Dermis blood vessel endothelial cell (primary cell): ENCODE measurements at regions not wholly inside any gene's neighbourhood (a gene's known extent, or its start where the extent isn't known, plus 50 kb on each side); places are given as distances from the start of the nearest gene placed in this dataset.

Source experiments
- DNase-seq: peaks from one replicate; pipeline ENCODE4 v3.0.0; 2010

DNA sequence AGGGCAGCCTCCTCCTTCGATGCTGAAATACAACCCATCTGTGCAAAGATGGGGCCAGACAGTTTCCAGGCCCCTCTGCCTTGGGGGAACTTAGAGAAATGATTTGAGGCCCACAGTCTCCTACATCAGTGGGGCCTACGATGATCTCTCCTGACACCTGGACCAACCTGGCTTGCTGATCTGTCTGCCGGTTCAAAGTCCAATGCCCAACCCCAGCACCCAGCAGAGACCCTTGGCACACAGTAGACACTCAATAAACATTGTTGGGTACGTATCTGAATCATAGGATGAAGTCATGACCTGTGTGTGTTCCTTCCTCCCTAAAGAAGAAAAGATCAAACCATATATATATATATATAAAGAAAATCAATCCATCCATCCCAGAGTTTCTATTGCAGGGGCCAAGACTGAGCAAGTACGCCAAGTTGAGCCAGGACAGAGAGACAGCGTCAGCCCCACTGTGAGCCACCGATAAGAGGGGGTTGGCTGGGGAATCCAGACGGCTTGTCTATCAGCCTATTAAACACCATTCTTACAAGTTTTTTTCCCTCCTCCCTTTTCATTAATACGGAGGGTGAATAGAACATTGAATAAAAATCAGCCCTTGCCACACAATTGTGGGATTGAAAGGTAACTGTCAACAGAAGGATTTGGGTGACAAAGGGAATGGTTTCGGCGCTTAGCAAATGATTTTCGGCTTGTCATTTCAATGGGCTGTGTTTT lies 244.1 kb downstream of the MN1 start:
- no peak for DNase-seq

DNA sequence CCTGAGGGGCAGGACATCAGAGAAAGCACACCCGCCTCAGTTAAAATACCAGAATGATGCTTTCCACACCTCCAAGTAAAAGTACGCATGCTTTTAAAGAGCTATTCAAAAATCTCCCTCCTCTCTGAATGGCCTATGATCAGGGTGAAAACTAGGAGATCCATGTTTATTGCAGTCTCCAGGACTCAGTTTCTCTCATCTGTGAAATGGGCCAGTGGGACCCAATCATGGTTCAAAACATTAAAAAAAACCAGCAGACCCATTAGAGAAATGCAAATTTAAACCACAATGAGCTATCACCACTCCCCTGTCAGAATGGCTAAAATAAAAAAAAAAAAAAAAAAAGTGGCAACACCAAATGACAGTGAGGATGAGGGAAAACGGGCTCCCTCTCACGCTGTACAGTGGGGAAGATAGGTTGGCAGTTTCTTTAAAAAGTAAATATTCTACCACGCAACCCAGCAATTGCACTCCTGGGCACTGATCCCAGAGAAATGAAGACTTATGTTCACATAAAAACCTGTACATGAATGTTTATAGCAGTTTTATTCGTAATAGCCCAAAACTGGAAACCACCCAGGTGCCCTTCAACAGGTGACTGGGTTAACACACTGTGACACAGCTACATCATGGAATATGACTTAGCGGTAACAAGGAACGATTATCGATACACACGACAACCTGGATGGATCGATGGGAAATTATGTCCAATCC lies 242.7 kb downstream of the MN1 start:
- DNase-seq: no peak

DNA sequence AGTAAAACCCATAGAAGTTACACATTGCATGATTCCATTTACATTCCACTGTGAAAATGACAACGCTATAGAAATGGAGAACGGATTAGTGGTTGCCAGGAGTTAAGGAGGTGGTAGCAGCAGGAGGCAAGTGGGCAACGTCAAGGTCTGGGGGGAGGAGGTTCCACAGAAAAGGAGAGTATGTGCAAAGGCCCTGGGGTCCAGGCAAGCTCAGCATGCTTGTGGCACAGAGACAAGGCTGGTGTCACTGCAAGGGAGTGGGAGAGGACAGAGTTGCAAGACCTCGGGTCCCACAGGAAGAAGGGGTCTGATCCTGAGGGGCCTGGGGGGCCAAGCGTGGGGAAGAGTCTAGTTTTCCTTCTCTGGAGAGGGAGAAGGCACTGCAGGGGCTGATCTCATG lies 240.8 kb downstream of the MN1 start:
- no peak for DNase-seq

DNA sequence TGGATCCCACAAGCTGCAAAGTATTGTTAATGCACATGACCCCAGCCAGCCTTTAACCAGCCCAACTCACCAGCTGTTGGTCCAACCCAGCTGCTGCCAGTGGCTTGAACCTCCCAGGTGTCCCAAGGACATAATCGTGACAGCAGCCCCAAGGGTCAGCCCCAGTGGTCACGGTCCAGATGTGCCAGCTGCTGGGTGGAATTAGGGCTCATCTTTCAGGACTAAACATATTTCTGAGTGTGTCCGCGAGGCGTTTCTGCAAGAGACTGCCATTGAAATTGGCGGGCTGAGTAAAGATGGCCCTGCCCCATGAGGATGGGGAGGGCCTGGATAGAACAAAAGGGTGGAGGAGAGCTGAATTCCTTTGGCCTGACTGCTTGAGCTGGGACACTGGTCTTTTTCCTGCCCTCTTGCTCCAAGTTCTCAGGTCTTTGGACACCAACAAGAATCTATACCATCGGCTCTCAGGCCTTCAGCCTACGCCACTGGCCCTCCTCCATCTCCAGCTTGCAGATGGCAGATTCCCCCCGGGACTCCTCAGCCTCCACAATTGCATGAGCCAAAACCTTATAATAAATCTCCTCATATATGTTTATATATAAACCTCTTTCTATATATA lies 240.2 kb downstream of the MN1 start:
- no peak for DNase-seq

DNA sequence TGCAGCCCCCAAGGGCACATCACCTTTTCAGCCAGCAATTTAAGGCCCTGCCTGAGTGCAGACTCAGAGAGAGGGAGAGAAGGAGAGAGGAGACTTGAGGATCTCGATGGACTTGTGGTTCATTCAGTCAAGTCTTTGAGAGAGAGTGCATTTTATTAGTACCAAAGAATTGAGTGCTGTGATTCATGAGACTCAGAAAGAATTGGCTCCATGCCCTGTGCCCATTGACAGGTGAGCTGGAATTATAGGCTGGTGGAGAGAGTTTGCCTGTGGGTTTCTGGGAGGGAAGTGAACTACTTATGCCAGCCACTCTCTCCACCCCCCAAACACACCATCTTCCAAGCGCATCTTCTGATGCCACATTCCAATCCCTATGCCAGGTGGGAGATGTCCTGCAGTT lies 236.8 kb downstream of the MN1 start:
- DNase-seq: no peak

DNA sequence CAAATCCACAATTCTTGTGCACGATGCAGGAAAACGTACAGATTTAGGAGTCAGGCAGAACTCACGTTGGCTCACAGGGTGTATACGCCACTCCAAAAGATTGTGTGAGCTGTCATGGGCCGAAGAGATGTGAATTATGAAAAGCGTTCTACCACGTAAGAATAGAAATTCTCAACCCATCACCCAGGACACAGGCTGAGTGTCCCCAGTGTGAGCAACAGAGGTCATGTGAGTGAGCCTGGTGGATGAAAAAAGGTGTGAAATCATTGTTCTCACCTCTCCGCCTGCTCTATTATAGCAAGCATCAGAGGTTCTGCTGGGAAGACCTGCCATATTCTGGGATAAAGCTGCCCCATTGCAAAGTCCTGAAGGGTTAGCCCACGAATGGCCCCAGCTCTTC lies 235.0 kb downstream of the MN1 start:
- DNase-seq: no peak

DNA sequence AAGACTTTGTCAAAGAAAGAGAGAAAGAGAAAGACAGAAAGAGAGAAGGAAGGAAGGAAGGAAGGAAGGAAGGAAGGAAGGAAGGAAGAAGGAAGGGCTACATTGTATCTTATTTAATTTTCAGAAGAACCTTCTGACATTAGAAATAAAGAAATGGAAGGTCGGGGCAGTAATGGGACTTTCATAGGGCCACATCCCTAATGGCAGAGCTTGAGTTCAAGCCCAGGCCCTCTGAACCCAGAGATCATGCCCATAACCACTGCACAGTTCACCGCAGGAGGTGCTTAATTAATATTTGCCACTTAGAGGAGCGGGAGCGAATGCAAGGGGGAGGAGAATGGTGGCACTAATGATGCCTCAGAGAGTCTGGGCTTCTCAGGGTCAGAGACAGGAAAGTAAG lies 233.3 kb downstream of the MN1 start:
- no peak for DNase-seq

DNA sequence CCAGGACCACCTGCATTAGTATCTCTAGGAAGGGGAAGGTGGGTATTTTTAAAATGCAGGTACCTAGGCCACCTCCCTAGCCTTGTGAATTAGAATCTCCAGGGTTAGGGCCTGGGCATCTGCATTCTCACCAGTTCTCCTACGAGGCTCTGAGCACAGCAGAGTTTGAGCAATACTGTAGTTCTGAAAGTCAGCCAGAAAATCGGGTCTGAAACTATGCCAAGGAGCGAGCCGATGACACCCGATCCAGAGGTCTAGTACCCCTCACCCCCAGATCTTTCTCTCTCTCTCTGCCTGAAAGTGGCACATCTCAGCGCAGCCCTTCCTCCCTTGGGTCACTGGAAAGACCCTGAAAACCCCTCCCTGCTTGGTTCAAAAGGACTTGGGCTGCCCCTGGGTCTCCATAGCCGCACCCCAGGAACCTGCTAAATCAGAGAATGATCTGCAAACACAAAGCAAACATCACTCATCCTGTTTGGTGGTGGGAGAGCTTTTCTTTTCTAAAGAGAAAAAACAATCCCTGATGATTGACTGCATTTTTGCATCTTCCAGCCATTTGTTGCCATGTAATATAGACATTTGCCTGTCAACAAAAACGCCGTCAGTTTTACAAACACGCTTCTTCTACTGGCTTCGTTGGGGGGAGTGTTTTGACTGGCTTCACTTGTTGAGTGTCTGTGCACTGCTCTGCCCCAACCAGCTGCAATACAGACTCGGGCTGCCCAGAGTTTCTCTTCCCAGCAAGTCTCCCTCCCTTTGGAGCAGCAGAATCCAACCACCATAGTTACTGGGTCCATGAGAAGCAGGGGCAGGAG lies 229.9 kb downstream of the MN1 start:
- DNase-seq: no peak

DNA sequence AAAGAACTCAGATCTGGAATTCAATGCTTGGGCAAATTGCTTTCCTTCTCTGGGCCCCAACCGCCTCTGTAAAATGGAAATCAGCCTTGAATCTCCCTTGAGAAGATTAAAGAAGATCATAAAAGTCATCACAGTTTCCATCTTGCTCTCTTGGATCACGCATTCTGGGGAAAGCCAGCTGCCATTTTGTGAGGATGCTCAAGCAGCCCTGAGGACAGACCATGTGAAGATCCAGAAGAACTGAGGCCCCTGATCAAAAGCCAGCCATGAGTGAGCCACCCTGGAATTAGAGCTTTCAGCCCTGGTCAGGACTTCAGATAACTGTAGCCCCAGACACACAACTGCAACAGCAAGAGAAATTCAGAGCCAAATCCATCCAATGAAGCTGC lies 229.3 kb downstream of the MN1 start:
- DNase-seq: no peak

DNA sequence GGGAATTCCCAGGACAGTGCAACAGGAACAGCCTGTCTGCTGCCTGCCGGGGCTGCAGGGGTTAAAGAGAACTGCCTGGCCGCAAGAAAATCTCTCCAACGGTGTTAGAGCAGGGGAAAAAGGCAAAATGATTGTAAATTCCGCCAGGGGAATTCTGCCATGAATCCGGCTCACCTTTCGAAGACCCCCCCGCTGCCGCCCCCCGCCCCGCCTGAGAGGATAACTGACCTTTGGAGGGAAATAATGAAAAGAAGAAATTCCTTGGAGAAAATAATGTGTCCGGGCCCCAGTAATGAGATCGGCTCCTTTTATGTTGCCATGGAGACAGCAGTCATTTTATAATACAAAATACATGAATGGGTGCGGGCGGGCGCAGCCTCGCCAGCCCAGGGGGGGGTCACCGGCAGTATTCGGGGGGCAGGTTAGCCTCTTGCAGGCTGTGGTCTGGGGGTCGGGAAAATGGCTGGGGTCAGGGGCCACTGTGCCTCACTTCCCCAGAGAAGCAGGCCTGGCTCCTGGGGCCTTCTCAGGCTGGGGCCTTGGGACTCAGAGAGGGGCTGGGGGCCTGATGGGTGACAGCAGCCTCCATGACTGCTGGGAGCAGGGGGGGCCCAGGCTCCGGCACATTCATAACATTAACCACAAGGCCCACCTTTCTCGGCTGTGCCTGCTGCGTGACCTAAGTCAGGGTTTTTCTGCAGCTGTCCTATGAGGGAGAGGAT lies 228.1 kb downstream of the MN1 start:
- DNase-seq: no peak

DNA sequence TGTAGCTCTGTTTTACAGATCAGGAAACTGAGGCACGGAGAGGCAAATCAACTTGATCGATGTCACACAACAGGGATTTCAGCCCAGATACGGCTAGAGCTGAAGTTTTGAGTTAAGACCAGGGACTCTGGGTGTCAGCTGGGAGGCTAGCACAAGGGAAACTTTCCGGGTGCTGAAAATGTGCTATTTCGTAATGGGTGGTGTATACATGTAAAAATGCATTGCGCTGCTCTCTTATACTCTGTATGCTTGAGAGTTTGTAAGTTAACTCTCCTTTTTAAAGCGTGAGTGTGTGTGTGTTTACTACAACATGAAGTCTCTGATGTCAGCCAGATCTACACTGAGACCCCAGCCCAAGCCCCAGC lies 227.6 kb downstream of the MN1 start:
- no peak for DNase-seq

DNA sequence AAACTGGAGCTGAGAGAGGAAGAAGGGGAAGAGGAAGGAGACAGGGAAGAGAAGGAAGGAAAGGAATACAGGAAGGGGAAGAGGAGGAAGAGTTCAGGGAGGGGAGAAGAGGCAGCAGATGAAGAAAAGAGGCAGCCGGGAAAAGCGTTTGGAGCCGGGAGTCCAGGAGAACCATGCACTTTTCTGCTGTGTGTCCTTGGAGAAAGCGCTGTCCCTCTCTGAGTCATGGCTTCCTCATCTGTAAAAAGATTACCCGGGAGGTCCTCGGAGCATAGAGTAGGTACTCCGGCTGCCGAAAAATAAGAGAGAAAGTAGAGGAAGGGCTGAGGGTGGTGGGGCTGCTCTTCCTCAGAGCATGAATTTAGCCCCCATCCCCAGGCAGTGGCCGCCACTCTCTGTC lies 226.9 kb downstream of the MN1 start:
- DNase-seq: no peak

DNA sequence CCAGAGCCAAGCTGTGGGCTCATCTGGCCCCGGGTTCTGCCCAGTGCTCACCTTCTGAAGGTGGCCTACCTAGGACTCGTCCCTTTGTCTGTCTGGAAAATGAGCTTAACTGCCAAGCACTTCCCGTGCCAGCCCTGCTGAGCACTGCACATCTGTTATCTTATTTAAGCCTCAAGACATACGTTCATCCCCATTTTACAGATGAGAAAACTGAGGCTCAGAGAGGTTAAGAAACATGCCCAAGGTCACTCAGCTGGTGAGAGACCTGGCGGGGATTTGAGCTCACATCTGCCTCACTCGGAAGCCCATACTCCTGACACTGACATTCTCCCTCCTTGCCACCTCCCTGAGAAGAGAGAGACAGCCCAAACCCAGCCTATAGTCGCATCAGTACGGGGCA lies 226.2 kb downstream of the MN1 start:
- no peak for DNase-seq

DNA sequence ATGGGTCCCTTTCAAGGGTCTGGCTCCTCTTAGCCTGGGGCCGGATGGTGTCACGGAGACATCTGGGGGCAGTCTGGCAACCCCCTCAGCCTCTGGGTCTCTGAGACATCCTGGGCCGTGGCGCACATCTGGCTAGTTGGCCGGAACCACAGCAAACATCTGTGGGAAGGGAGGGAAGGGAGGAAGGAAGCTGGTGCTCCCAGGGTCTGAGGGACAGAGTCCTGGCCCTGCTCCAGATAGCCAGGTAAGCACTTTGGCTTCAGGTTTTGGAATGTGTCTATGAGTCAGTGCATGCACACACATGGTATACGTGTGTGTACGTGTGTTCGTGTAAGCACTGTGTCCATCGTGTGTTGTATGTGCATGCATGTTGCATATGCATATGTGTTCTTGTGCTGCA lies 225.1 kb downstream of the MN1 start:
- no peak for DNase-seq

DNA sequence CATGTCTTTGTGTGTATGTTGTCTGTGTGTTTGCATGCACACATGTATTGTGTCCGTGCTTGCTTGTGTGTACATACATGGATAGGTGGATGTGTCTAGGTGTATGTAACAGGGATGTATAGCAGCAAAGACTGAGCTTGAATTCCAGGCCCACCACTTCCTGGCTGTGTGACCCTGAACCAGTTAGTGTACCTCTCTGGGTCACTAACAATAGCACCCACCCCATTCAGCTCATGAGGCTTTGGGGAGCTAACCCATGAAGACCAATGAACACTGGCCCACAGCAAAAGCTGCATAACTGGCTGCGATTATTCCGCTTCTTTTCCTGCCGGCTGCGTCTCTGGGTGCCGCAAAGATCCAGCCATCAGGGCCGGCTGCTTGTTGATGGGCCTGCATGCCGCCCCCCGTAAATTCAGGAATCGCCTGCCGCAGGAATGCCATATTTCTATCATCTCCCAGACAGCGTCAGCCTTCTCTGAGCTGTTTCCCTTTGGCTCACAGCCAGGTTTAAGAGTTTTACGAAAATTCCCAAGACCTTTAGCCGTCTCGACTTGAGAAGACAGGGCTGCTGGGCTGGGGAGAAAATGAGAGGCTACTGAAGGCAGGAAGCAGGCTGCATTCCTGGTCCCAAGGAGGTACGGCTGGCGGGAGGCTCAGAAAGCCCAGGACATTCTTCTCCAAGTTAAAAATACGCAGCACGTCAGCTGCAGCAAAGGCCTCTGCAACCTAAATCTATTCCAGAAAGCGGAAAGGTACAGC lies 224.6 kb downstream of the MN1 start:
- peak; percentile 98 for DNase-seq

DNA sequence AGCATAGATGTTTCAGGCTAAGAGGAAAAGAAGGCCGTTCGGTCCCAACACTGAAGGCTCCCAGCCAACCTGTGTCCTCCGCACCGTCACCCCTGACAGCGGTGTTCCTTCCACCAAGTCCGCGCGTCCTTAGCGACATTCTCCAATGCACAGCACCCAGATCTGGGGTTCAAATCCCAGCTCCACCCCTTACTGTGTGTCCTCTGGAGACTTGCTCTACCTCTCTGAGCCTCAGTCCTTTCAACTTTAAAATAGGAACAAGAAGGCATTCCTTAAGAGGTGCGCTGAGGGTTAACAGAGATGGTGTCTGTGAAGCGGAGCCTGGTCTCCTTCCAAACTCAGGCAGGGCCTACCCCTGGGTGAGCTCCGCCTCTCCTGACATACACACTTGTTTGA lies 224.0 kb downstream of the MN1 start:
- DNase-seq: no peak

DNA sequence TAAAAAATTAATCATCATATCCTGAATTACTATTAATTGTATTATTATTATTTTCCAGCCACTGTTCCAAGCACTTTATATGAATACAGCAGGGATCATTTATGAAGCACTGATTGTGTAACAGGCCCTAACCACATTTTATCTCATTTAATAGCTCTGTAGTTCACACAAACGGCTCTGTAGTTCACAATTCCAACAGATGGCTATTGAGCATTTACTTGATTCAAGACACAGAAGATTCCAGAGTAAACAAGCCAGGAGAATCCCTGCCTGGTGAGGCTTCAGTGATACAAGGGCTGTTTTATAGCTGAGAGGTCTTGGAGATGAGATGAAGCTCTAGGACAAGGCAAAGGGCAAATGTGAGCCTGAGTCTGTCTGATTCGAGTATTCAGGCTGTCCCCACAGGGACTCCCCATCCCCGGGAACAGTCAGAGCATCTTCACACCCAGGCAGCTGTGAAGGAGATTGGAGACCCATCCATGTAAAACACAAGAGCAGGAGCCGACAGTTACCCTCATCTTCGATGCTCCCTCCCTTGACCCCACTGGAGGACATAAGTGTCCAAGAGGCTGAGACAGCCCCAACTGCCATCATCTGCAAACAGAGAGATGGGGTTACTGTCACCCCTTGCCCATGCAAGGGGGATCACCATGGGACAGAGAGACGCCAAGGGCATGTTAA lies 222.5 kb downstream of the MN1 start:
- peak; percentile 22 for DNase-seq

DNA sequence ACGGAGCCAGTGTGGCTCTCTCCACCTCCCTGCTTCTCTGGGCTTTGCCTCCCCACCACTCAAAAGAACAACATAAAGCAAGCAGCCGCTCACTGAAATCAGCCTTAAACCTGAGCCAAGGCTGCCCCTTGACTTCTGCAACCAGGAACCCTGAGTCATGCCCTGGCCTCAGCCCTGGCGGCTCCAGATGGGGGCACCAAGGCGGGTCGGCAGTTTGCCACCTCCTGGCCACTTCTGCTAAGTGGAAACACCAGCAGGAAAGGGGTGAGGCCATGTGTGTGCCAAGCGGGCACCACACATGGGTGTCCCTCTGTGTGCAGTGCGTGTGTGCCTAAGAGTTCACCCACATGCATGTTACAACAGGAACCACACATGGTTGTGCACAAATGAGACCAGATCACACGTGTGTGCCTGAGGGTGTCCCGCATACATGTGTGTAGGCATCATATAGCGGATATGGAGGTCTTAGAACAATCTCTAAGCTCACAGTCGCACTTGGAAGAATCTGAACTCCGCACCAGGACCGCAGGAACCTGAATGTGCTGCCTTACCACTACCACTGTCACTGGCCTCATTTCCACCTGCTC lies 221.2 kb downstream of the MN1 start:
- DNase-seq: peak; percentile 53

DNA sequence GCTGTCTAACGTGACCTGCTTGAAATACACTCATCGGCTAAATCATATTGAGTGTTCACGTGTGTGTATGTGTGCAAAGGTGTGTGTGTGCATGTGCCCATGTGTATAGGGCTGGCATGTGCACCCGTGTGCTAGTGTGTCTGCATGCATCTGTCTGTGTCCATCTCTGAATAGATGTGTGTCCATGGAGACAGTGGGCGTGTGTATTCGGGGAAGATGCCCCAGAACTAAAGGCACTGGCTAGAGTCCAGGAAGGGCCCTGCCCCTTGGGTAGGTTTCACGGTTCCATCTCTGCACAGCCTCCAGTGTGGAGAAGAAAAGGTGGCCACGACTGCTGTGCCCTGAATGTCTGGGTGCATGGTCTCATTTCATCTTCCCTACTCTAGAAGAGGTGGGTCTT lies 220.3 kb downstream of the MN1 start:
- DNase-seq: no peak

DNA sequence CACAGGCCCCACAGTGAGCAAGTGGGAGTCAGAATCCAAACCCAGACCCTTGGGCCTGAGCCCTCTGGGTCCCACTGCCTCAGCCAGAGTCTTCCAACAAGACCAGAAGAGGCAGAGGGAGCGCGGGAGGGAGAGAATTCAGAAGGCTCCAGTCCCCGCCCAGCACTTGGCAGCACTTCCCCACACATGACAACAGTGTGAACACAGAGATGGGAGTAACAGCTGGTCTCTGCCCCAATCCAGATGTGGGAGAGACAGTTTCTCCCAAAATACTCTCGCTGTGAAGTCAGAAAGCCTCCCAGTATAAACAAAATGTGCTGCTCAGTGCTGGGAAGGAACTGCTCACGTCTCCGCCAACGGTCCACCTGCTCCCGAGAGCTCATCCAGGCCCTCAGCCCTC lies 219.9 kb downstream of the MN1 start:
- DNase-seq: no peak

DNA sequence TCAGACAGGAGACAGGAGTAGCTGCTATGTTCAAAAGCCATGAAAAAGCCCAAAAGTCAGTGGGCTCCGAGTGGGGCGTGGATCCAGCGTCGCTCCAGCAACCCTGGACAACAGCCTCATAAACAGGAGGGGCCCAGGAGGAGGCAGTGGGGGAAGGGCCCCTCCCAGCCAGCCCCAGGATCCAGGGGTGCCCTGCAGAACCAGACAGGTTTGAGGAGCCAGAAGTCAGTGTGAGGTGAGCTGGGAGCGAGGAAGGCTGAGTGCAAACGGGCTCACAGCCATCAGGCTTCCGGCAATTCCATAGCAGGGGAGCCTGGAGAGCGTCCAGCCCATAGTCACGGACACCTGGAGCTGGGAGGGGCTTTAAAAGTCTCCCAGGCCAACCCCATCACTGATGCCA lies 217.7 kb downstream of the MN1 start:
- peak; percentile 21 for DNase-seq
